ENCODE measurements at regions not wholly inside any gene's neighbourhood (a gene's known extent, or its start where the extent isn't known, plus 50 kb on each side); places are given as distances from the start of the nearest gene placed in this dataset.

GRCh38 chr2:120503206-120503792 lies 157.4 kb downstream of the INHBB start:
- TF ChIP-seq CTCF (IDR thresholded peaks at IDR 0.05; ENCODE audit: poor library complexity) (no peak), EZH2 (IDR thresholded peaks at IDR 0.05; ENCODE audit: borderline replicate concordance) (no peak), EZH2phosphoT487 (IDR thresholded peaks at IDR 0.05; ENCODE audit: low read depth, severe bottlenecking, unreplicated experiment) (no peak)

Data from hepatocyte (in vitro differentiated cells).